ENCODE measurements at regions not wholly inside any gene's neighbourhood (a gene's known extent, or its start where the extent isn't known, plus 50 kb on each side); places are given as distances from the start of the nearest gene placed in this dataset.

DNA sequence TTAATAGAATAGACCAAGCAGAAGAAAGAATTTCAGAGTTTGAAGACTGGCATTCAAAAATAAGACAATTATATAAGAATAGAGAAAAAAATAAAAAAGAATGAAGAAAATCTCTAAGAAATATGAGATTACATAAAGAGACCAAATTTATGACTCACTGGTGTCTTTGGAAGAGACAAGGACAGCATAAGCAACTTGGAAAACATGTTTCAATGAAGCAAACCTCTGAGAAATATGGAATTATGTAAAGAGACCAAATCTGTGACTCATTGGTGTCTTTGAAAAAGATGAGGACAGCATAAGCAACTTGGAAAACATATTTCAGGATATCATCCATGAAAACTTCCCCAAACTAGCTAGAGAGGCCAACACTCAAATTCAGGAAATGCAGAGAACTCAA, 60.4 kb upstream of the LYPLAL1 start:
- no peak for TF ChIP-seq POLR2AphosphoS5 (IDR thresholded peaks at IDR 0.05)
- TF ChIP-seq POLR2A (IDR thresholded peaks at IDR 0.05): no peak
- TF ChIP-seq, protein P1, sequence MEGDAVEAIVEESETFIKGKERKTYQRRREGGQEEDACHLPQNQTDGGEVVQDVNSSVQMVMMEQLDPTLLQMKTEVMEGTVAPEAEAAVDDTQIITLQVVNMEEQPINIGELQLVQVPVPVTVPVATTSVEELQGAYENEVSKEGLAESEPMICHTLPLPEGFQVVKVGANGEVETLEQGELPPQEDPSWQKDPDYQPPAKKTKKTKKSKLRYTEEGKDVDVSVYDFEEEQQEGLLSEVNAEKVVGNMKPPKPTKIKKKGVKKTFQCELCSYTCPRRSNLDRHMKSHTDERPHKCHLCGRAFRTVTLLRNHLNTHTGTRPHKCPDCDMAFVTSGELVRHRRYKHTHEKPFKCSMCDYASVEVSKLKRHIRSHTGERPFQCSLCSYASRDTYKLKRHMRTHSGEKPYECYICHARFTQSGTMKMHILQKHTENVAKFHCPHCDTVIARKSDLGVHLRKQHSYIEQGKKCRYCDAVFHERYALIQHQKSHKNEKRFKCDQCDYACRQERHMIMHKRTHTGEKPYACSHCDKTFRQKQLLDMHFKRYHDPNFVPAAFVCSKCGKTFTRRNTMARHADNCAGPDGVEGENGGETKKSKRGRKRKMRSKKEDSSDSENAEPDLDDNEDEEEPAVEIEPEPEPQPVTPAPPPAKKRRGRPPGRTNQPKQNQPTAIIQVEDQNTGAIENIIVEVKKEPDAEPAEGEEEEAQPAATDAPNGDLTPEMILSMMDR (IDR thresholded peaks at IDR 0.05): no peak
- no peak for TF ChIP-seq EP300 (IDR thresholded peaks at IDR 0.05)

All from upper lobe of left lung (tissue), 4 donors.